ENCODE measurements at regions not wholly inside any gene's neighbourhood (a gene's known extent, or its start where the extent isn't known, plus 50 kb on each side); places are given as distances from the start of the nearest gene placed in this dataset.

DNA sequence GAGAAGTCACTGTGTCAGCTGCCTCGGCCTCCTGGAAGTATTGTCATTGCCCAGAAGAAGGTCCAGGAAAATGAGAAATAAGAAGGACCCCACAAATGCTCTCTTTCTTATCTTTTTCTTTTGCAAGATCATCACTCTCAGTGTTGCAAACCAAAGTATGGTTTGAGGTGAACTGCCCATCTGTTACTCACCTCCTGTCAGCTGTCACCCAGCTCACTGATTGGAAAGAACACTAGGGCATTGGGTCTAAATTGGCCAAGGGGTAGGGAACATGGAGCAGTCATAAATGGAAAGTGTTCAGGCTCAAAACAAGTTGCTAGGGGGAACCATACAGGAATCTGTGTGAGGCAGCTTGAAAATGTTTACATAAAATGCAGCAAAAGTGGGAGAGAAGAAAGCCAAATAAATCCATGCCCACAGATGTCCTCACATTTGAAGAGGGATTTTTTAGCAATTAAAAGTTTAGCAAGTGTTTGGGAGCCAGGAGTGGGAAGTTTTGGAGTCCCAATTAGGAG lies 431.2 kb upstream of the THBS1 start:
- Histone ChIP-seq H3K4me1 (ENCODE audit: control insufficient read depth, insufficient read depth, low read length, poor library complexity, severe bottlenecking) (no peaks in the 10 kb centered on the region), H3K27ac (ENCODE audit: low read depth, low read length, severe bottlenecking) (no peak overlapping the region), H3K9me3 (ENCODE audit: control insufficient read depth, low read length) (no peaks in the 10 kb centered on the region), H3K4me3 (ENCODE audit: extremely low read depth, insufficient read depth, low read length, poor library complexity, severe bottlenecking) (no peak overlapping the region), H3K36me3 (ENCODE audit: control insufficient read depth, insufficient read depth, low read length) (no peaks in the 10 kb centered on the region)
- 80 to 88% methylated on average over 1 of the region's 1 CpG for WGBS, 2 experiments (ENCODE audit: insufficient coverage in 2 of 2)

DNA sequence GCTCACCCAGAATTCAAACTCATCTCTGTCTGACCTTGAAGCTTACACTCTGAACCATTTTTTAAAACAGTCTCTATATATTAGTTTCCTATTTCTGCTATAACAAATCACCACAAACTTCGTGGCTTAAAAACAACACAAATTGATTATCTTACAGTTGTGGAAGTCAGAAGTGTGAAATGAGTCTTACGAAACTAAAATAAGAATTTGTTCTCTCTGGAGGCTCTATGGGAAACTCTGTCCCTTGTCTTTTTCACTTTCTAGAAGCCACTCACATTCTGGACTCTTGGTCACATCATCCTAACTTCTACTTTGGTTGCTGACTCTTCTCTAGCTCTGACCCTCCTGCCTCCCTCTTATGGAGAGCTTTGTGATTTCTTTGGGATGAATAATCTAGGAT lies 429.3 kb upstream of the THBS1 start:
- H3K4me1 ChIP-seq (ENCODE audit: control insufficient read depth, insufficient read depth, low read length, poor library complexity, severe bottlenecking) = no peaks in the 10 kb centered on the region
- no peak overlapping the region for H3K4me3 ChIP-seq (ENCODE audit: extremely low read depth, insufficient read depth, low read length, poor library complexity, severe bottlenecking)
- H3K9me3 ChIP-seq (ENCODE audit: control insufficient read depth, low read length) = no peaks in the 10 kb centered on the region
- no peak overlapping the region for H3K27ac ChIP-seq (ENCODE audit: low read depth, low read length, severe bottlenecking)
- H3K36me3 ChIP-seq (ENCODE audit: control insufficient read depth, insufficient read depth, low read length) = no peaks in the 10 kb centered on the region
- no CpG with 5 or more reads among the region's 2 CpGs for WGBS, 2 experiments (ENCODE audit: insufficient coverage in 2 of 2)

DNA sequence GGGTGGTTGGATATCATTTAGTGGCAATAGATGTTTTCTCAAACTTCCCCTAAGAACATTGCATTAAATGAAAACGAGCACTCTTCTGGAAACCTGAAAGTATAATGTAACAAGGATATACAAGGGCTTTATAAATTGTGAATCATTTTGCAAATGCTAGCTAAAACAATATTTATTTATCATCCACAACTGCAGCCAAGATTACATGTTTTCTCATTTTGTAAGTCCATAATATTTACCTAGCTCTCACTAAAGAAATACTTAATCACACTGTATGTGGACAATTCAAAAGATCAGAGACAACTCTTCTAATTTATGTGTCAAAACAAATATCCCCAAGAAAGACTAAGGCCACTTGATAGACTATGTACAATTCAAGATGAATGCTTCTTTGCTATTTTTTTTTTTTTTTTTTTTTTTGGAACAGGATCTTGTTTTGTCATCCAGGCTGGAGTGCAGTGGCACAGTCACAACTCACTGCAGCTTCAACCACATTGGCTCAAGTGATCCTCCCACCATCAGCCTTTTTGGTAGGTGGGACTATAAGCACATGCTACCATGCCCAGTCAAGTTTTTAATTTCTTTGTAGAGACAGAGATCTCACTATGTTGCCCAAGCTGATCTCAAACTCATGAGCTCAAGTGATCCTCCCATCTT lies 427.7 kb upstream of the THBS1 start:
- Histone ChIP-seq H3K4me3 (ENCODE audit: extremely low read depth, insufficient read depth, low read length, poor library complexity, severe bottlenecking) (no peak overlapping the region), H3K36me3 (ENCODE audit: control insufficient read depth, insufficient read depth, low read length) (no peaks in the 10 kb centered on the region), H3K9me3 (ENCODE audit: control insufficient read depth, low read length) (no peaks in the 10 kb centered on the region), H3K4me1 (ENCODE audit: control insufficient read depth, insufficient read depth, low read length, poor library complexity, severe bottlenecking) (no peaks in the 10 kb centered on the region), H3K27ac (ENCODE audit: low read depth, low read length, severe bottlenecking) (no peak overlapping the region)
- WGBS, 2 experiments (ENCODE audit: insufficient coverage in 2 of 2) = no CpG with 5 or more reads among the region's 1 CpG

DNA sequence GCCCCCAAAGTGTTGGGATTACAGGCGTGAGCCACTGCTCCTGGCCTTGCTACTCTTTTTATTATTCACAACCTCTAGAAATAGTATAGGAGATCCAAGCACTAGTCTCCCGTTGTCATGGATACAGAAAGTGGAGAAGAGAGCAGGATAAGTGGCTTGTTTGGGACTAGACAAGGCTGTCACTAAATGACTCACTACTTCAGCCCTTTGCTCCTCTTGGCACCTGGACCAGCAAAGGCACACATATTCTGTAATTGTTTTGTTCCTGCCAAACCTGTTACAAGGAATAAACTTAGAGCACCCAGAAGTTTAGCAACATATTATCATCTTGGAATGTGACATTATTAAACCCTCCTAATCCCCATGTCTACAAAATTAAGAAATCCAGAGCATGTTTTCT lies 427.2 kb upstream of the THBS1 start:
- no peaks in the 10 kb centered on the region for H3K9me3 ChIP-seq (ENCODE audit: control insufficient read depth, low read length)
- no peaks in the 10 kb centered on the region for H3K36me3 ChIP-seq (ENCODE audit: control insufficient read depth, insufficient read depth, low read length)
- no peak overlapping the region for H3K4me3 ChIP-seq (ENCODE audit: extremely low read depth, insufficient read depth, low read length, poor library complexity, severe bottlenecking)
- no peaks in the 10 kb centered on the region for H3K4me1 ChIP-seq (ENCODE audit: control insufficient read depth, insufficient read depth, low read length, poor library complexity, severe bottlenecking)
- 85% methylated on average over 2 of the region's 2 CpGs; no CpG with 5 or more reads in 1 of the 2 experiments for WGBS, 2 experiments (ENCODE audit: insufficient coverage in 2 of 2)
- H3K27ac ChIP-seq (ENCODE audit: low read depth, low read length, severe bottlenecking) = no peak overlapping the region

DNA sequence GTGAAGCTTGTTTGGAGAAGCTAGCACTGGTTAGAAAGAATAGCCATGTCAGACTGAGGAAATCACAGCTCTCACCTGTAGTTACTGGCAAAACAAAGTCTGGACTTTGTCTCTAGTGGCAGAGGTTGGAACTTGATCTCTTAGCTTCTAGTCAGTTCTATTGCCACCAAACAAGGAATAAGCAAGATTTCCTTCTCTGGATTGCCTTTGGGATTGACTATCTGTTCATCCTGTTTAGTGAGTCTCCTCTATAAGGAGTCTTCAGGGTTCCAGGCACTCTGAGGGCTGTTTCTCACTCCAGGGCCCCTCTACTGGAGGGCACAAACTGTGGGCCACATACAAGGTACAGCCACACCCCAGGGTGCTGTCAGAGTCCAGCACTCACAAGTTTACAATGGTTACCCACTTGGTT lies 426.6 kb upstream of the THBS1 start:
- no peak overlapping the region for H3K4me3 ChIP-seq (ENCODE audit: extremely low read depth, insufficient read depth, low read length, poor library complexity, severe bottlenecking)
- H3K9me3 ChIP-seq (ENCODE audit: control insufficient read depth, low read length) = no peaks in the 10 kb centered on the region
- H3K36me3 ChIP-seq (ENCODE audit: control insufficient read depth, insufficient read depth, low read length) = no peaks in the 10 kb centered on the region
- no peaks in the 10 kb centered on the region for H3K4me1 ChIP-seq (ENCODE audit: control insufficient read depth, insufficient read depth, low read length, poor library complexity, severe bottlenecking)
- no peak overlapping the region for H3K27ac ChIP-seq (ENCODE audit: low read depth, low read length, severe bottlenecking)

DNA sequence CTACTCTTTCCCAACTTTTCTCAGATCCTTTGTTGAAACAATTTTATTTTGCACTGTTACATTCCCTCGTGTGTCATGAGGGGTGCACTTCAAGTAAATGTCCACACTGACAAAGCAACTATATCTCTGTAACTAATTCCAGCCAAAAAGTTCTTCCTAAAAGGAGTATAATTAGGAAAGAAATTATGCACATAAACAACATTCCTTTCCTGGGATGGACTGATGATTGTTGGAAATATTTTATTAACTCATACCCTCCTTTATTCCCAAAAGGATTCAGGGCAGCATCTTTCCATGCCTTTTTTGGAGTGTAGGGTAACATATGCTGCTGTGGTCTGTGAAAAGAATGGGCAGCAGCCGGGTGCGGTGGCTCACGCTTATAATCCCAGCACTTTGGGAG lies 426.1 kb upstream of the THBS1 start:
- Histone ChIP-seq H3K27ac (ENCODE audit: low read depth, low read length, severe bottlenecking) (no peak overlapping the region), H3K4me1 (ENCODE audit: control insufficient read depth, insufficient read depth, low read length, poor library complexity, severe bottlenecking) (no peaks in the 10 kb centered on the region), H3K4me3 (ENCODE audit: extremely low read depth, insufficient read depth, low read length, poor library complexity, severe bottlenecking) (no peak overlapping the region), H3K9me3 (ENCODE audit: control insufficient read depth, low read length) (no peaks in the 10 kb centered on the region), H3K36me3 (ENCODE audit: control insufficient read depth, insufficient read depth, low read length) (no peaks in the 10 kb centered on the region)
- no CpG with 5 or more reads among the region's 4 CpGs for WGBS, 2 experiments (ENCODE audit: insufficient coverage in 2 of 2)

DNA sequence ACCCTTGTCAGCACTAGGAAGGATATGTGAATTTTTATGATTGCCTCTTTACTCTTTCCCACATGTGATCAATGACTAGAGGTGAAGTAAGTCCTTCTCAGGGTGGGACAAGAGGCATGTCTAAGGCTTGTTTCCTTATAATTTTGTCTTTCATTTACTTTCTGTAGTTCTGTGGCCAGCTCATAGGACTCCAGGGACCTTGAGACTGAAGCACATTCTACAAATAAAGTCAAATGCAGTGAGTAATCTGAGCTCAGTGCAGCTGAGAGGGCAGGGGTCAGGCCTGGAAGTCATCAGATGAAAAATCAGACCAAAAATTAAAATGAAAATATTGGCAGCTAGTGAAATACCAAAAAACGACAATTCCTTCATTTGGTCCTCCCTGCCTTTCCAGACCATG lies 424.7 kb upstream of the THBS1 start:
- 89 to 100% methylated on average over 1 of the region's 1 CpG for WGBS, 2 experiments (ENCODE audit: insufficient coverage in 2 of 2)
- Histone ChIP-seq H3K36me3 (ENCODE audit: control insufficient read depth, insufficient read depth, low read length) (no peaks in the 10 kb centered on the region), H3K4me3 (ENCODE audit: extremely low read depth, insufficient read depth, low read length, poor library complexity, severe bottlenecking) (no peak overlapping the region), H3K4me1 (ENCODE audit: control insufficient read depth, insufficient read depth, low read length, poor library complexity, severe bottlenecking) (no peaks in the 10 kb centered on the region), H3K27ac (ENCODE audit: low read depth, low read length, severe bottlenecking) (no peak overlapping the region), H3K9me3 (ENCODE audit: control insufficient read depth, low read length) (no peaks in the 10 kb centered on the region)

DNA sequence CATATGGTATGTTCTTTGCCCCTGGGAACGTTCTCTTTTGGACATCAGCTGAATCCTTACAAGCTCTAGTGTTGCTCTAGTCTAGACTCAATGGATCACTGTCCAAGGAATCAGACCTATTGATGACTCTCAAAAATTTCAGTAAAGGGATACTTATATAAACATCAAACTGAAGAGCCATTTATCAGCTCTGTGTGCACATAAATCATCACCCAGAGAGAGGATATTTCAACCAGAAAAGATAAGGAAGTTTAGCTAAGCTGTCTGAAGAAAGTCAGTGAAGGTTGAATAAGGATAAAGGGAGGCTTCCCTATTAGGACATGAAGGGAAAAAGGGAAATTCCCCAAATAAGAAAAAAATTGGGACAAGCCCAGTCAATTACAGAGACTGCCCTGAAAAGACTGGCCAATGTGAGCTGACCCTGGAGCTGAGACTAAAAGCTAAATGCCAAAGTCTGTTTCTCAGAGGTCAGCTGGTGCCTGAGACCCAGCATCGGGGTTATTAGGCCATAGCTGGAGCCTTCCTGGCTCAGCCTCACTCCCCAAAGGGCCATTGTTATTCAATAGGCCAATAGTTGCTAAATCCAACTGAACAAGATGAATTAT lies 424.1 kb upstream of the THBS1 start:
- no peak overlapping the region for H3K4me3 ChIP-seq (ENCODE audit: extremely low read depth, insufficient read depth, low read length, poor library complexity, severe bottlenecking)
- 85 to 93% methylated on average over 2 of the region's 2 CpGs for WGBS, 2 experiments (ENCODE audit: insufficient coverage in 2 of 2)
- no peaks in the 10 kb centered on the region for H3K4me1 ChIP-seq (ENCODE audit: control insufficient read depth, insufficient read depth, low read length, poor library complexity, severe bottlenecking)
- H3K36me3 ChIP-seq (ENCODE audit: control insufficient read depth, insufficient read depth, low read length) = no peaks in the 10 kb centered on the region
- no peaks in the 10 kb centered on the region for H3K9me3 ChIP-seq (ENCODE audit: control insufficient read depth, low read length)
- H3K27ac ChIP-seq (ENCODE audit: low read depth, low read length, severe bottlenecking) = no peak overlapping the region

DNA sequence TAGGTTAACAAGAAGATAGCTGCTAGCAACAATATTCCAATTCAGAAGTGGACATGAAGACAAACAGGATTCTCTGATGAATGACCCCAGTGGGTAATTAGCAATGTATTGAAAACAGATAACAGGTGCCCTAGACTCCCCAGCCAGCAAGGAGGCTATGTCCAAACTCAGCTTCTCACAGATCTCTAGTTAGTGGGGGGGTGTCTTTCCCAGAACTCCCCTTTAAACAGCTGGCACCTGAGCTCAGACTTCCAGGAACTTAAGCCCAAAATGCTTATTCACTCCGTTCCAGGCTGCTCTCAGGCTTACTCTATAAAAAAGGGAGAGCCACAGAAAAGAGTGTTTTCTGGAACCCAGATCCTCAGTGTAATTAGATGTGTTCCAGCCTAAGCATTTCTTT lies 423.0 kb upstream of the THBS1 start:
- whole genome bisulfite sequencing, 2 experiments (ENCODE audit: insufficient coverage in 2 of 2) = no CpG with 5 or more reads among the region's 1 CpG

DNA sequence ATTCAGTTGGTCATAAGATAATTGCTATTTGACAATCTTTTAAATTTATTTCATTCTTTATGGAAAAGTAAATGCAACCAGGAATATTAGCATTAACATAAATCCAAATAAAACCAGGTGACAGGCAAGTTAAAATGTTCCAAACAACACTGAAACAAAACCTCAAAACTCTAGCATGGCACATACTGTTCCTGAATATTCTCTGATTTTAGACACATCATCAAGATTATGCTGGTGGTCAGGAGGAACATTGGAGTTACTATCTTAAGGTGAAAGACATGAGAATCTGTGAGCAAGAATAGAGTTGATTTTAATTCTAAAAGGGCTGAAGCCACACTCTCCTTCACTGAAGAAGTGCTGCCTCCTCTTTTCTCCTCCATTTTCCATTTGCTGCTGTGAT lies 421.0 kb upstream of the THBS1 start:
- Histone ChIP-seq H3K9me3 (ENCODE audit: control insufficient read depth, low read length) (no peaks in the 10 kb centered on the region), H3K27ac (ENCODE audit: low read depth, low read length, severe bottlenecking) (no peak overlapping the region), H3K4me3 (ENCODE audit: extremely low read depth, insufficient read depth, low read length, poor library complexity, severe bottlenecking) (no peak overlapping the region), H3K4me1 (ENCODE audit: control insufficient read depth, insufficient read depth, low read length, poor library complexity, severe bottlenecking) (no peaks in the 10 kb centered on the region), H3K36me3 (ENCODE audit: control insufficient read depth, insufficient read depth, low read length) (no peaks in the 10 kb centered on the region)

More for the DNA sequence above, 423.0 kb upstream of the THBS1 start:
- H3K4me1 ChIP-seq (ENCODE audit: control insufficient read depth, insufficient read depth, low read length, poor library complexity, severe bottlenecking) = no peaks in the 10 kb centered on the region
- H3K4me3 ChIP-seq (ENCODE audit: extremely low read depth, insufficient read depth, low read length, poor library complexity, severe bottlenecking) = no peak overlapping the region
- no peaks in the 10 kb centered on the region for H3K36me3 ChIP-seq (ENCODE audit: control insufficient read depth, insufficient read depth, low read length)
- H3K9me3 ChIP-seq (ENCODE audit: control insufficient read depth, low read length) = no peaks in the 10 kb centered on the region
- no peak overlapping the region for H3K27ac ChIP-seq (ENCODE audit: low read depth, low read length, severe bottlenecking)

DNA sequence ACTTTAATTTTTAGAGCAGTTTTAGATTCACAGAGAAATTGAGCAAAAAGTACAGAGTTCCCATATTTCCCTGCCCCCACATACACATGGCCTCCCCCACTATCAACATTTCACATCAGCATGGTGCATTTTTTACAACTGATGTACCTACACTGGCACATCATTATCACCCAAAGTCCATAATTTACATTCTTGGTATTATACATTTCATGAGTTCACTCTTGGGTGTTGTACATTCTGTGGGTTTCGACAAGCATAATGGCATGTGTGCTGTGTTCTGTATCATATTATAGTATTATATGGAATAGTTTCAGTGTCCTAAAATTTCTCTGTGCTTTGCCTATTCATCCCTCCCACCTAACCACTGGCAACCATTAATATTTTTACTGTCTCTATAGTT lies 419.8 kb upstream of the THBS1 start:
- no CpG with 5 or more reads among the region's 1 CpG for WGBS, 2 experiments (ENCODE audit: insufficient coverage in 2 of 2)
- no peaks in the 10 kb centered on the region for H3K36me3 ChIP-seq (ENCODE audit: control insufficient read depth, insufficient read depth, low read length)
- H3K27ac ChIP-seq (ENCODE audit: low read depth, low read length, severe bottlenecking) = no peak overlapping the region
- no peaks in the 10 kb centered on the region for H3K4me1 ChIP-seq (ENCODE audit: control insufficient read depth, insufficient read depth, low read length, poor library complexity, severe bottlenecking)
- H3K9me3 ChIP-seq (ENCODE audit: control insufficient read depth, low read length) = no peaks in the 10 kb centered on the region
- H3K4me3 ChIP-seq (ENCODE audit: extremely low read depth, insufficient read depth, low read length, poor library complexity, severe bottlenecking) = no peak overlapping the region

Measured in mesodermal cell (in vitro differentiated cells).